ENCODE measurements at regions not wholly inside any gene's neighbourhood (a gene's known extent, or its start where the extent isn't known, plus 50 kb on each side); places are given as distances from the start of the nearest gene placed in this dataset.

- intact Hi-C loops (cut with micrococcal nuclease; ENCODE audit: unreplicated experiment), result no loop called here
- no peak for TF ChIP-seq ZNF790 (CRISPR knock-in tag; IDR thresholded peaks at IDR 0.05; ENCODE audit: borderline replicate concordance)
- no peak for TF ChIP-seq TP53 (CRISPR knock-in tag; conservative IDR thresholded peaks at IDR 0.05)
- TF ChIP-seq KAT2B (IDR thresholded peaks at IDR 0.05; ENCODE audit: borderline replicate concordance, low read depth, low read length), result no peak
- no peak for TF ChIP-seq ZNF816 (CRISPR knock-in tag; IDR thresholded peaks at IDR 0.05; ENCODE audit: borderline replicate concordance)
- no peak for TF ChIP-seq THAP7 (CRISPR knock-in tag; IDR thresholded peaks at IDR 0.05)
- peak; percentile 25 to 57; a peak in 2 of 4 replicates for TF ChIP-seq MAFK (conservative IDR thresholded peaks at IDR 0.05 in 1 of 2, IDR thresholded peaks at IDR 0.05 in 1 of 2; ENCODE audit: low read length in 2 of 2)
- TF ChIP-seq, protein P1, sequence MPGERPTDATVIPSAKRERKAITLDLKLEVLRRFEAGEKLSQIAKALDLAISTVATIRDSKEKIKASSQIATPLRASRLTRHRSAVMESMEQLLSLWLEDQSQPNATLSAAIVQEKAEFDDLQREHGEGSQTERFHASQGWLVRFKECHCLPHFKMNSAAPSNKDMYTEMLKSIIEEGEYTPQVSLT (CRISPR knock-in tag; IDR thresholded peaks at IDR 0.05; ENCODE audit: borderline replicate concordance, low read depth), result no peak
- TF ChIP-seq HNRNPUL1 (IDR thresholded peaks at IDR 0.05; ENCODE audit: low read depth, low read length), result no peak
- no peak for TF ChIP-seq FOSL1 (CRISPR knock-in tag; IDR thresholded peaks at IDR 0.05; ENCODE audit: borderline replicate concordance)
- TF ChIP-seq MAFF (IDR thresholded peaks at IDR 0.05; ENCODE audit: low read depth, low read length), result peak; percentile 34; the same call in 1 of the 2 replicates
- ATAC-seq, result no peak
- no peak for DNase-seq (ENCODE audit: low spot score)
- Histone ChIP-seq H3K27ac (ENCODE audit: extremely low read length, insufficient read depth, low read length) (no peak overlapping the region), H3K27me3 (ENCODE audit: control insufficient read depth in 1 of 2, insufficient read depth in 2 of 2, low read length in 2 of 2) (no peaks in the 10 kb centered on the region), H3K4me2 (ENCODE audit: low read depth, low read length) (no peak overlapping the region), H3K4me1 (ENCODE audit: insufficient read depth, low read length) (no peaks in the 10 kb centered on the region), H3K4me3 (replicated peaks in 1 of 3; ENCODE audit: insufficient read depth in 1 of 3, low read depth in 2 of 3, low read length in 3 of 3) (no peak overlapping the region), H2AFZ (ENCODE audit: low read length) (no peak overlapping the region), H3K36me3 (replicated peaks in 1 of 2; ENCODE audit: control insufficient read depth in 1 of 2, insufficient read depth in 2 of 2, low read length in 2 of 2) (no peaks in the 10 kb centered on the region), H4K20me1 (ENCODE audit: insufficient read depth, low read length) (no peaks in the 10 kb centered on the region), H3K9me3 (ENCODE audit: low read length) (no peaks in the 10 kb centered on the region), H3K79me2 (ENCODE audit: insufficient read depth, low read length) (no peaks in the 10 kb centered on the region), H3K9ac (ENCODE audit: insufficient read depth, low read depth, low read length) (no peak overlapping the region)
- in situ Hi-C loops (cut with HindIII; ENCODE audit: extremely low pct_ligation_motif_present, low pct_unique_long_range_greater_than_20kb), result no loop called here
- ChIA-PET POLR2A (no interaction called here), CTCF (ENCODE audit: low intra/inter-chr PET ratio, low total read pairs) (no interaction called here)
- no peak for FAIRE-seq
- no TSS peak for BruUV-seq (replicated peaks)
- WGBS (ENCODE audit: low lambda C conversion rate), result 7% methylated on average over 1 of the region's 1 CpG
Measured at GRCh38 chr10:81000781-81001180, 463.1 kb downstream of the SH2D4B start.

All from HepG2 (cell line).